Superior temporal gyrus (tissue), 1 donor: ENCODE measurements at regions not wholly inside any gene's neighbourhood (a gene's known extent, or its start where the extent isn't known, plus 50 kb on each side); places are given as distances from the start of the nearest gene placed in this dataset.

ENCODE experiments used
- DNase-seq: peaks from one replicate; pipeline ENCODE4 v3.0.0-alpha.2; 2016; ENCODE audit errors: extremely low spot score

GRCh38 chr6:91407706-91408105, 820.8 kb upstream of the MAP3K7 start:
- no peak for DNase-seq

GRCh38 chr6:91392951-91393350, 806.1 kb upstream of the MAP3K7 start:
- no peak for DNase-seq

GRCh38 chr6:91387290-91388059, 800.6 kb upstream of the MAP3K7 start:
- DNase-seq: no peak

DNA sequence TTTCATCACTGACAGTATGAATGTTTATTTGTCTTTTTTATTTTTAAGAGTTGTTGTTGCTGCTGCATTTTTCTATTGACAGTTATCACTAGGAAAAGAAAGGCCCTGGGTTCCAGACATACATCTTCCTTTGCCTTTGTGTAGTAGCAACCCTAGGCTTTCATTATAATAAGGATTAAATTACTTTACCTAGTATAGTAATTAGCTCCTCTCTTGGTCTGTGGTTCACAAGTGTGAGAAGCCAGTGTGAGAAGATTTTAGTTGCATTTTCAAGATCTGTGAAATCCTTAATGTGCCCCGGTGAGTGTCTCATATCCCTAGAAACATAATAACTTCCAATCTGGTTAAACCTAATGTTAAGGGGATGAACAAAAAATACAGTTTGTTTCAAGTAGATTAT, 799.3 kb upstream of the MAP3K7 start:
- DNase-seq: no peak

DNA sequence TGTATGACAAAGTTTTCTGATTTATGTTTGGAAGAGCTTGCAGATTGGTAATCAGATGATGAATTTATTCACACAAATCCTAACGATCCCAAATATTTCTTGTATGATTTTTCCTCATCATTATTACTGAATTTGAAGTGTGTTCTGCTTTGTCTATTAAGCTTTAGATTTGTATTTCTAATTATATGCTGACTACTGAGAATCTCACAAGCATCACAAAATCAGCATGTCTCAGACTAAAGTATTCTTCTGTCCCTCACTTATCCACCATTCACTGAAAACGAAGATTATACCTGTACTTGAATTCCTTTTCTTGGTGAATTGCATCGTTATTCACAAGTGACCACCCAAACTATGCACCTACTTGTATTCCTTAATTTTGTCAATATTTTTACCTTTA, 796.3 kb upstream of the MAP3K7 start:
- DNase-seq: no peak

DNA sequence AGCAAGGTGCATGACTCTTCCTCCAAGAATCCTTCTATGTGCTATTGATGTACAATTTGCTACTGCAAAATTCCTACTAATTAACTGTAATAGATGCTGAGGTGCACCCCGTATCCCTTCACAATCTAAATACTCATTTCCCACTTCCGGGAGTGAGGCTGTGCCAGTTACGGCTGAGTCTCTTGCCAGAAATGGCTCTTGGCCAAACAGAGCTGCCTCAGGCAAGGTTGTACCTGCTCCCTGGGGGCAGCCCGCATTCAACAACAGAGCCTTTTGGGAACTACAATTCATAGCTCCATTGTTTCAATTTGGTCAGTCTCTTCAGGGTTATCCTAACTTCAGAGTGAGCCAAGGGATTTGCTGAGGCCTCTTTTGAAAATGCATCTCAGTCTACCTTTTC, 789.8 kb upstream of the MAP3K7 start:
- no peak for DNase-seq

GRCh38 chr6:91366781-91367180, 779.9 kb upstream of the MAP3K7 start:
- no peak for DNase-seq

DNA sequence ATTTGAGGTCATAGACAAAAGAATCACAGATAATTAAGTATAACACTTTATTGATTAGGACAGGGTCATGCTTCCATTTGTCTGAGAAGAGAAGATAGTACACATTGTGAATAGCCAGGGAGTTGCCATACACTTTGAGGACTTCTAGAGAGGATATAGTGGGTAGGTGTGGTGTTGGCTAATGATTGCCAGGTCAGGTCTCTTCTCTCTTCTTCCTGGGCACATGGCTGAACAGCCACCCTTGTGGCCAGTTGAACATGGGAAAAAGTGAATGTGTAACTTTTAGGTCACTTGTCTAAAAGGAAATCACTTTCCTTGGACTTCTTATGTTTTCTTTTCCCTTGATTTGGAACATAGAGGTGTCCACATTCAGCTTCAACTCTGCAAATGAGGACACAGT, 772.1 kb upstream of the MAP3K7 start:
- DNase-seq: no peak

DNA sequence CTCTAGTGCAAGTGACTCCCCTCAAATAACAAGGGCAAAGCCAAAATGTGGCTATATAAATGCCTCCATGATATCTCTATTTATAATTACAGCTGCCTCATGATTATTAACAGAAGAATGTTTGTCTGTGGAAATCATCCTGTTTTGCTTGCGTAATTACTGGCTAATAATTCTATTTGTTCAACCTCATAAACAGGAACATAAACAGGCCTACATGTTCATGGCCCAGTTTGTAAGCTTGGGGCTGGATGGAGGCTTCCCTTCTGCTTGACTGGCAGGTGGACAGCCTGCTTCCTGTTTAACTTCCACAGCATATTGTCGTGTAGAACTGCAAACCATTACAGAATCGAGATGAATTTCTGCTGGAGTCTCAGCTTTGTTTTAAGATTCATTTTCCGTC, 766.0 kb upstream of the MAP3K7 start:
- no peak for DNase-seq

GRCh38 chr6:91352321-91352720, 765.4 kb upstream of the MAP3K7 start:
- no peak for DNase-seq

GRCh38 chr6:91350146-91350908, 763.5 kb upstream of the MAP3K7 start:
- DNase-seq: no peak

DNA sequence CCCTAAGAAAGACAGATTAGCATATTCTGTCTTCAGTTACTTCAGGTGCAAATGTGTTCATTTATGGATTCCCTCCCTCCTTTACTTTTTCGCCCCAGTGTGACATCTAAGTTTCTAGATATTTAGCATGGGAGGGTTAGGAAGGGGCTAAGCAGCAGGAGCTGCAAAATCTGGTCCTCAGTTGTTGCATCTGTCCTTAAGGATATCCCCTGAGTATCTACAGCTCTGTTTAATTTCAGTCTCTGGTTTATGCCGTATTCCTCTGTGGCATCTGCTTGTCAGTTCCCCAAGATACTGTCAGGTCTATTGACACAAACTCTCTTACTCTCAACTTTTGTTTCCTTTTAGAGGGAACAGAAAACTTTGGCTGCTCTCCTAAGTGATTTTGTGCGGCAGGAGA, 754.6 kb upstream of the MAP3K7 start:
- DNase-seq: no peak

DNA sequence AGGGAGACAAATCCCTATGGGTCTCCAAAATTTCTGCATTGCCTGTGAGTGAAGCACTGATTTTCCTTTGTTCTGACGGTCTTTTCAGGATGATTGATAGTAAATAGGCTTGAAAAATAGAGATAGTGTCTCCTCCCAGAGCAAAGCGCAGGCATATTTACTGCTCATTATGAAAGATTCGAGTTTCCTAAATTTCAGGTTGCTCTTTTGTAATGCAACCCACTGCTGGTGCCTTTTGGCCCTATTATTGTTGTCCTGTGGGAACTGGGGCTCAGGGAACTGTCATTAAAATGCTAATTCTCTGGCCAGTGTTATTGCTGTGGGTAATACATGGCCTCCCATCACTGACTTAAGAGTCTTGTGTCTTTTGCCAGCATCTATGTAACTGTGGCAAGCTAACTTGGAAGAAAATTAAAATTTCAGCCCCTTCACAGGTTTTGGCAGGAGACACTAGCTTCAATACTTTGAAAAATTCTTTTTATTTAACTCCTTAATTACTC, 754.1 kb upstream of the MAP3K7 start:
- no peak for DNase-seq

- DNase-seq: no peak
Measured at GRCh38 chr6:91337967-91338366, 751.1 kb upstream of the MAP3K7 start.

DNA sequence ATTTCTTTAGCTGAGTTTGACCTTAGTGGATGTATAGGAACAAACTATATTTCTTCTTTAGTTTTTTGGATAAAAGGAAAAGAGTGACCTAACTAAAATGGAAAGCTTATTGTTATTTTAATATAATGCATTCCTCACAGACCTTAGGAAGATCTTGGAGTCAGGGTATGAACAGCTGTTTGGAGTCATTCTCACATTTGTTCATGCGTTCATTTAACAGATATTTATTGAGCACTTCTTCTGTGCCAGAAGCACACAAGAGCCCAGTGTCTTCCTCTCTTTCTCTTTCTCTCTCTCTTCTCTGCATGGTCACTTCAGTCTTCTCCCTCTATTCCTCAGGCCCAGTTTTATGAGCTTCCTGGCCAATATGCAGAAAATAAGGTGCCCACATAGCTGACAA, 744.0 kb upstream of the MAP3K7 start:
- DNase-seq: no peak

DNA sequence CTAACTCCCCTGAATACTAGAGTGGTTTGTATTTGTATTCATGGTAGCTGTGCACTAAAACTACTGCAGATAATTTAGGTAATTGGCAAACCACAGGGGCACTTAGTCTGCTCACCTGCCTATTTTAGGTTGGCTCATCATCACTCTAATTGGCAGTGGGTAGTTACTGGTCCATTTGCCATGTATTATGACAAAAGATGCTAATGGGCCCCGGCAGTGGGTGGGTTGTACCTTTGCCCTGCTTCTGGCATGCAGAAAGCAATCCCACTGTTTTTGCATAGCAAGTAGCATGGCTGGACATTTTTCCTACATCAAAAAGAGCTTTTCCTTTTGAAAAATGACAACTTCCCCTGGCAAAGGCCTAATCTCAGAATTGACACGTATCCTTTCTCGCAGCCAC, 741.4 kb upstream of the MAP3K7 start:
- no peak for DNase-seq

DNA sequence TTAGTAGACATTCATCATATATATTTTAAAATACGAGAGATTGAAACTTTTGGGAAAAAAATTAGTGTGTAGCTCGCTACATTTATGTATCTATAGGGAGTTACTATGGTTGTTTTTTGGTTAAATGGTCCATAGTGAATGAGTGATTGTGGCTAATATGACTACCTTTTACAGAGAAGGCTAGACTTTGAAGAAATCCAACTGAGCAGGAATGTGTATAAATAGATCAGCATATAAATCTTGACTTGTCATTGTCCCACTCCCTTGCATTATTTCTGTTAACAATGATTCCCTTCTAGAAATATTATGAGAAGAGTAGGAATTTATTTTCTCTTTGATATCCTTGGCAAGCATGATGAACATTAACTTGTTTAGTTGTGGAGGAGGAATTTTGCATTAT, 737.8 kb upstream of the MAP3K7 start:
- no peak for DNase-seq

GRCh38 chr6:91317984-91318383, 731.1 kb upstream of the MAP3K7 start:
- DNase-seq: no peak

GRCh38 chr6:91317247-91317835, 730.5 kb upstream of the MAP3K7 start:
- no peak for DNase-seq

DNA sequence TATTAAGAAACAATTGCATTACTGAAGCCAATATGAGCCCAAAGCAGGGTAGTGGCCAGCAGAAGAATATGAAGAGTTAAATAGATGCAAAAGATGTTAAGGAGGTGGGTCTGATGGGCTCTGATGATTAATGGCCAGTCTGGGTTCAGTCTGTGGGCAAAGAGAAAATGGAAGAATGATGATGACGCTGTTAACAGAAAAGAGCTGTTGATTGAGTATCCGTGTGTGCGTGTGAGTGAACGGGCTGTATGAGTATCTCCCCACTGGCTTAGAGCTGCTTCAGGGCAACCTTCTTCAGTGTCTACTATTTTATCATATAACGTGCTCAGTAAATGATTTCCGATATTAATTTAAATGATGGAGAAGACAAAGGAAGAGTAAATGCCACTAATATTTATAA, 723.3 kb upstream of the MAP3K7 start:
- DNase-seq: no peak

DNA sequence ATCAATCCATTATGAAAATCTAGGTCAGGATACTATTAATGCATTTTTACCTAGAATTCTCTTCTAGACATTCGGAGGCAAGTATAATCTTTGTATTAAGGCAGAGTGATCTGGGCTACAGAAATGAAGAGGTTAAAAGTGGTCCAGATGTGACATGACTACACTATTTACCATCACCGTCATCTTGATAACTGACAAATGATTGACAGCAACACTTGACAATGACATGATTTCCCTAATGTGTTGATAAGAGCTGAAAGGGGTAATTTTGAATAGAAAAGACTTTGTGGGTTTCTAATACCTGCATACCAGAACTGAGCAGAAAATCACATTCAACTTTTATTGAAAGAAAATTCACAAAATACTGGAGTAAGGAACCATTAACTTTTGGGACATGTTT, 718.9 kb upstream of the MAP3K7 start:
- no peak for DNase-seq

GRCh38 chr6:91304521-91304920, 717.6 kb upstream of the MAP3K7 start:
- DNase-seq: no peak

DNA sequence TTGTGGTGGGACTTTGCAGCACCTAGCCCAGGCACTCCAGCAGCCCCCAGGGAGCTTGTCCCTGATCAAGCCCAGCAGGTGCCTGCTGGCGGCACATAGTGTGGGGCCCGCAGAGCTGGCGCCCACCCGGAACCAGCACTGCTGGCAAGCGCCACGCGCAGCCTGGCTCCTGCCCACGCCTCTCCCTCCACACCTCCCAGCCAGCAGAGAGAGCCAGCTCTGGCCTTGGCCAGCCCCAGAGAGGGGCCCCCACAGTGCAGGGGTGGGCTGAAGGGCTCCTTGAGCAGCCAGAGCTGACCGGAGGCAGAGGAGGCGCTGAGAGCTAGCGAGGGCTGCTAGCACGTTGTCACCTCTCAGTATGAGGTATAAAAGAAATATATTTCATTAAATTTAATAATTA, 716.5 kb upstream of the MAP3K7 start:
- no peak for DNase-seq
